Activated effector memory CD4-positive, alpha-beta T cell treated with anti-CD3 and anti-CD28 coated beads, Interleukin-2, amount 50 U/mL, for 16 hours (primary cell): ENCODE measurements at regions not wholly inside any gene's neighbourhood (a gene's known extent, or its start where the extent isn't known, plus 50 kb on each side); places are given as distances from the start of the nearest gene placed in this dataset.
"Not testable (repeated sequence)": the region's sequence is repeated elsewhere in the genome, so short reads cannot be mapped to it uniquely, and the experiment has no call there.

Experiments used
- DNase-seq: peaks from one replicate; pipeline ENCODE4 v3.0.0-alpha.2; 2020

- DNase-seq: not testable (repeated sequence)
These were observed 179.2 kb upstream of the ZSCAN2 start for GRCh38 chr15:84421513-84422181.

DNA sequence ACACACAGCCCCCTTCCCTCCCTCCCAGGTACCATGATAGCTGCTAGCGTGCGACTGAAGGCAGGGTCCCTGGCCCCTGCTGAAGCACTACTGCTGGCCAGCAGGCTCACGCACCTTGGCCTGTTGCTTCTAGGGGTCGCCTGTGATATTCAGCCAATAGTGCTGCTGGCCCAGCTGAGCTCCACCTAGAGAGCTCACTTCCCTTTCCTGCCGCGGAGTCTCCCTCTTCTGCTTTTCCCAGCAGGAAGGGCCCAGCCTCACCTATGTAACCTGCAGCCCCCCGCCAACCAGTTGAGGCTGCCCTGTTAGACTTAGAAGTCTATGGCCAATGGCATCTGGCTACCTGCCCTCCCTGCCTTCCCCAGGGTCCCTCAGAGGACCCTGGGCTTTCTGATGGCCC lies 175.5 kb upstream of the ZSCAN2 start:
- DNase-seq: not testable (repeated sequence)

DNA sequence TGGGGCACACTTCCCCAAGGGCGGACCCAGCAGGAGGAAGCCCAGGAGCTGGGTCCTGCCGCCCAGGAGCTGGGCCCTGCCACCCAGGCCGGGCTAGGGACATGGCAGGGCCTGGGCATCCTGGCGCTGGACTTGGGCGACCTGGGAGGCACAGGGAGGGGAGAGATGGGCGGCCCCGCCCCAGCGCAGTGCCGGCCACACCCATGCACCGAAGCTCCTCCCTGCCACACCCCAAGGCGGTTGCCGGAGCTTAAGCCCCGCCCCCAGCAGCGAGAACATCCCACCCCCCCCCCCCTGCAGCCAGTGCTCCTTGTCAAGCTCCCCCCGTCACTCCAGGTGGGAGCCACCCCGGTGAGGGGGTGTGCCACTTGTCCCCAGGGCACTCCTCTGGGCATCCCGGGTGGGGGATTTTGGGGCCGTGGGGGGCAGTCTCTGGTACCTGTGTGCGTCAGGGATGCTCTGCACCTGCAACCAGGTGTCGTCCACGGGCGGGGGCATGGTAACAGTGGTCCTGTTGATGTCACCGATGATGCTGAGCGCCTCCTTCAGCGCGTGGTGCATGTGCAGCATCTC lies 127.4 kb upstream of the ZSCAN2 start:
- DNase-seq: not testable (repeated sequence)

GRCh38 chr15:84476364-84477033 lies 124.3 kb upstream of the ZSCAN2 start:
- not testable (repeated sequence) for DNase-seq

- not testable (repeated sequence) for DNase-seq
These were observed 123.3 kb upstream of the ZSCAN2 start for GRCh38 chr15:84477550-84477949.

DNA sequence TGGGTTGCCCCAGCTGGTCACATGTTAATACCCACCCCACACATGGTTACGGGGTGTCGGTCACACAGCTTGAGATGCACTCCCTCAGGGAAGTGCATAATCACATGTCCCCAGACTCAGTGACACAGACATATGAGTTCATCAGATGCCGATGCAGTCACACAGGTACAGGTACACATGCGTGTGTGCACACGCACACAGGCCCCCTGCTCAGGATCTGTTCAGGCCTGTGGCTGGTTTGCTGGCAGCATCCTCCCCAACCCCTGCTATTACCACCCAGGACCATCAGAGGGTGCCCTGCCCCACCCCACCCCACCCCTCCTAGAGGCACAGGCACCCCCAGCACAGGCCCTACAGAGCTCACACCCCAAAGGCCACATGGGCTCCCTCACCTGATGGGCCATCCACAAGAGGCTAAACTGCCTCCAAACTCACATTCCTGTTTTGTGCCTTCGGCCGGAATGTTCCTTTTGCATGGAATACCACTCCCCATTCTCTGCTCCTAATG lies 120.6 kb upstream of the ZSCAN2 start:
- not testable (repeated sequence) for DNase-seq

- peak; percentile 27 for DNase-seq
These were observed 117.0 kb upstream of the ZSCAN2 start for GRCh38 chr15:84483859-84484258.

DNA sequence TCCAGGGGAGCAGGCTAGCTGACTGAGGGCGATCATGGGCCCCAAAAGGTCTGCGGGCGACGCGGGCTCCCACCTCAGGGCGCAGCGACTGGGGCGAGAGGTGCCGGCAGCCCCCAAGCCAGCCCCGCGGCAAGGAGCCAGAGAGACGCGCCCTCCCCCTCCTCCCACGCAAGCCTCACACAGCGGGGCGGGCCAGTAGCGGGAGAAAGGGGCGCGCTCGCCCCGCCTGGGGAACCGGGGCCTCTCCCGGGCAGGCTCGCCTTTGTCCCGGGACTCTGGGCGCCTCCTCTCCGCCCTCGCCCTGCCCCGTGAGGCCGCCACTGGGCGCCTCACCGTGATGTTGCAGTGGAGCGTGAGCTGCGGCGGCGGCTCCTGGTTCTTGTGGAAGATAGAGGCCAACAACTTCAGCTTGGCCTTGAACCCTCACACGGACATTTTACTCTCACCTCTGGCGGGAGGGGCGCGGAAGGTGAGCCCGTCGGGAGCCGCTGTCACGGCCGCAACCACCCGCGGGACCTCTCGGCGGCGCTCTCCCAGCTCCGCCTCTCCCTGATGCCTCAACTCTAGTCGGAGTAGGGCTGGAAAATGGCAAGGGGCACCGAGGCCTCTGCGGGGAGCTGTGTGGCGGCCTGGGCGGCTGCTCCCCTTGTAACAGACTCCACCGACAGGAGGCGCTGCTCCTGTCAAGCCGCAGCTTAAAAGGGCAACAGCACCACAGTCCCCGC lies 100.5 kb upstream of the ZSCAN2 start:
- peak; percentile 84 for DNase-seq

- DNase-seq: not testable (repeated sequence)
These were observed 97.7 kb upstream of the ZSCAN2 start for GRCh38 chr15:84503101-84503500.

- DNase-seq: not testable (repeated sequence)
These were observed 95.3 kb upstream of the ZSCAN2 start for GRCh38 chr15:84505552-84505951.

GRCh38 chr15:84512324-84512723 lies 88.5 kb upstream of the ZSCAN2 start:
- not testable (repeated sequence) for DNase-seq

GRCh38 chr15:84516773-84517172 lies 84.0 kb upstream of the ZSCAN2 start:
- DNase-seq: not testable (repeated sequence)

GRCh38 chr15:84525491-84526344 lies 75.1 kb upstream of the ZSCAN2 start:
- DNase-seq: not testable (repeated sequence)

DNA sequence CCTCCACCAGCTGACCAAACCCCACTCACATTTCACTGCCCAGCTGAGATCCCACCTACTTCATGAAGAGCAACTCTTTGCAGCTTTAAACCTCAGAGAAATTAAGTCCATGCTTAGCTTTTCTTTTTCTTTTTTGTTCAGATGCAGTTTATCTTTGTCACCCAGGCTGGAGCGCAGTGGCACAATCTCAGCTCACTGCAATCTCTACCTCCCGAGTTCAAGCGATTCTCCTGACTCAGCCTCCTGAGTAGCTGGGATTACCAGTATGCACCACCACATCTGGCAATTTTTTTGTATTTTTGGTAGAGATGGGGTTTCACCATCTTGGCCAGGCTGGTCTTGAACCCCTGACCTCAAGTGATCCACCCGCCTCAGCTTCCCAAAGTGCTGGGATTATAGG lies 70.1 kb upstream of the ZSCAN2 start:
- DNase-seq: not testable (repeated sequence)

DNA sequence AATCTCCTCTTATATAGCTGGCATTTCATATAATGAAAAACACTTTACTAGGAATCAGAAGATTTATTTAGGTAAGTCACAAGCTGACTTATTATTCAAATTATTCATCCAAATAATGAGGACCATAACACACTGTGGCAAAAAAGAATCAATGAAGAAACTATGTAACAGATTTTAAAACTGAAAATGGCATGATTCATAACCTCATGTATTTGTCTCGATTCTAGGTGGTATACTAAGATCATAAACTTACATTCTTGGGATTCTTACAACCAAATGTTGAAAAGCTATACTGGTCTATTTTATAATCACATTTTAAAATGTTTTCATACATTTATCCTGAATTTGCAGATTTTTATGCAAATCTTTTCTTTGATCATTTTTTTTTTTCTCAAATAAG lies 69.6 kb upstream of the ZSCAN2 start:
- DNase-seq: not testable (repeated sequence)

DNA sequence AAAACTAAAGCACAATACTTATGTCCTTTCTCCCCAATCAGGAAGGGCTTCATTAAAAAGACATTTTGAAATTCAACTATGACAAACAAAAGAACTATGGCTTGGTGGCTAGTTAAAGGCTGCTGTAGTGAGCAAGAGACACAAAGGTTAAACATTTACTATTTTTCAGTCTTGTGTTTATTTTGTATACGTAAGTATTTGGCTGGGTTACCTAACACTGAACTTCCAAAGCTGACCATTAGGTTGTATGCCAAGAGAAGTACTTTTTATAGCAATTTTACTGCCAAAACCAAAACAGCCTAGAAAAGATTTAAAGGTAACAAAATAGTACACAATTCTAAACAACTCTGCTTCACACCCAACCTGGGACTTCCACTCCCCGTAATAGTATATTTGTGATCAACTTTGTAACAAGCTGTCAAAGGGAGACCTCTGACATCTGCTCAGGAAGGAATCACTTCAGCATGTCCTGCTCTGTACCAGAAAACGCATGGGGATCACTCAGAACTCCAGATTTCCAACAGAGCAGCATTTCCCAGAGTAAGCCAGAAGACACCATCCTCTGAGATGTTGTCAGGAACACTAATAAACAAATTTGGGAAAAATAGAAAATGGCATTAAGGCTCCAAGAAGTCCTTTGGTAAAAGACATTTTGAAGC lies 69.0 kb upstream of the ZSCAN2 start:
- not testable (repeated sequence) for DNase-seq

DNA sequence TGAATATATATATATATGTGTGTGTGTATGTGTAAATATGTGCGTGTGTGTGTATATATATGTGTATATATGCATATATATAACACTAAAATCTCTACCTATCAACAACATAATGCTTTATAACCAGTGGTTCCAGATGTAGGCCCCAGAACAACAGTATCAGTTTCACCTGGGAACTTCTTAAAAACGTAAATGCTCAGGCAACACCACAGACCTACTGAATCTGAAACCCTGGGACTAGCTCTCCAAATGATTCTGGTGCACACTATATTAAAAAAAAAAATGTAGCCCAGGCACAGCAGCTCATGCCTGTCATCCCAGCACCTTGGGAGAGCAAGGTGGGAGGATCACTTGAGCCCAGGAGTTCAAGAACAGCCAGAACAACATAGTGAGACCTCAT lies 67.1 kb upstream of the ZSCAN2 start:
- not testable (repeated sequence) for DNase-seq

- not testable (repeated sequence) for DNase-seq
These were observed 66.1 kb upstream of the ZSCAN2 start for GRCh38 chr15:84534561-84535235.

GRCh38 chr15:84536181-84536580 lies 64.6 kb upstream of the ZSCAN2 start:
- not testable (repeated sequence) for DNase-seq

GRCh38 chr15:84544586-84544985 lies 56.2 kb upstream of the ZSCAN2 start:
- not testable (repeated sequence) for DNase-seq

GRCh38 chr15:84547150-84547549 lies 53.7 kb upstream of the ZSCAN2 start:
- DNase-seq: not testable (repeated sequence)
